Brain pericyte (primary cell): ENCODE measurements at regions not wholly inside any gene's neighbourhood (a gene's known extent, or its start where the extent isn't known, plus 50 kb on each side); places are given as distances from the start of the nearest gene placed in this dataset.

Source experiments
- DNase-seq: peaks from one replicate; pipeline ENCODE4 v3.0.0-alpha.2; 2012; ENCODE audit warnings: low read depth, low spot score

- DNase-seq, result no peak
These were observed 214.7 kb upstream of the PDE10A start for GRCh38 chr6:165877773-165878172.

- no peak for DNase-seq
These were observed 214.2 kb upstream of the PDE10A start for GRCh38 chr6:165877192-165877591.

GRCh38 chr6:165876588-165876987 lies 213.5 kb upstream of the PDE10A start:
- peak; percentile 45 for DNase-seq

GRCh38 chr6:165875946-165876345 lies 212.9 kb upstream of the PDE10A start:
- DNase-seq, result no peak

- DNase-seq, result no peak
These were observed 210.9 kb upstream of the PDE10A start for GRCh38 chr6:165873976-165874375.

GRCh38 chr6:165872811-165873210 lies 209.8 kb upstream of the PDE10A start:
- DNase-seq, result no peak

GRCh38 chr6:165872311-165872710 lies 209.3 kb upstream of the PDE10A start:
- DNase-seq, result no peak

- no peak for DNase-seq
These were observed 208.5 kb upstream of the PDE10A start for GRCh38 chr6:165871571-165871970.

GRCh38 chr6:165869526-165869925 lies 206.5 kb upstream of the PDE10A start:
- no peak for DNase-seq

- no peak for DNase-seq
These were observed 201.9 kb upstream of the PDE10A start for GRCh38 chr6:165864925-165865324.

GRCh38 chr6:165864218-165864617 lies 201.2 kb upstream of the PDE10A start:
- no peak for DNase-seq

GRCh38 chr6:165863801-165864200 lies 200.8 kb upstream of the PDE10A start:
- no peak for DNase-seq

GRCh38 chr6:165862813-165863212 lies 199.8 kb upstream of the PDE10A start:
- DNase-seq, result no peak

- no peak for DNase-seq
These were observed 198.2 kb upstream of the PDE10A start for GRCh38 chr6:165861226-165861625.

- no peak for DNase-seq
These were observed 195.5 kb upstream of the PDE10A start for GRCh38 chr6:165858586-165858985.

GRCh38 chr6:165855856-165856255 lies 192.8 kb upstream of the PDE10A start:
- no peak for DNase-seq

- DNase-seq, result no peak
These were observed 192.0 kb upstream of the PDE10A start for GRCh38 chr6:165854863-165855593.

GRCh38 chr6:165854061-165854862 lies 191.2 kb upstream of the PDE10A start:
- no peak for DNase-seq

GRCh38 chr6:165852676-165853075 lies 189.6 kb upstream of the PDE10A start:
- DNase-seq, result no peak

GRCh38 chr6:165850434-165851019 lies 187.5 kb upstream of the PDE10A start:
- DNase-seq, result no peak

- no peak for DNase-seq
These were observed 186.7 kb upstream of the PDE10A start for GRCh38 chr6:165849534-165850430.

GRCh38 chr6:165848086-165848426 lies 185.0 kb upstream of the PDE10A start:
- DNase-seq, result no peak
